Keratinocyte (primary cell): ENCODE measurements at regions not wholly inside any gene's neighbourhood (a gene's known extent, or its start where the extent isn't known, plus 50 kb on each side); places are given as distances from the start of the nearest gene placed in this dataset.

Experiments
- EZH2 ChIP-seq: IDR thresholded peaks from one replicate; pipeline ENCODE4 v1.6.1; 2012; ENCODE audit warnings: inconsistent platforms, mild to moderate bottlenecking, low read length, moderate library complexity
- TF ChIP-seq, protein P1 (sequence below), 3 experiments: IDR thresholded peaks in 1 of 3; conservative IDR thresholded peaks in 1 of 3; optimal IDR thresholded peaks in 1 of 3; 2 replicates in 2 of 3; 3 replicates in 1 of 3; pipeline versions ENCODE3 to v1.5.1; 2011; ENCODE audit warnings: low read length in 3 of 3, mild to moderate bottlenecking in 3 of 3, moderate library complexity in 2 of 3, control low read depth in 1 of 3, inconsistent platforms in 1 of 3; ENCODE audit not compliant: insufficient read depth in 2 of 3; ENCODE audit errors: extremely low read depth in 1 of 3

DNA sequence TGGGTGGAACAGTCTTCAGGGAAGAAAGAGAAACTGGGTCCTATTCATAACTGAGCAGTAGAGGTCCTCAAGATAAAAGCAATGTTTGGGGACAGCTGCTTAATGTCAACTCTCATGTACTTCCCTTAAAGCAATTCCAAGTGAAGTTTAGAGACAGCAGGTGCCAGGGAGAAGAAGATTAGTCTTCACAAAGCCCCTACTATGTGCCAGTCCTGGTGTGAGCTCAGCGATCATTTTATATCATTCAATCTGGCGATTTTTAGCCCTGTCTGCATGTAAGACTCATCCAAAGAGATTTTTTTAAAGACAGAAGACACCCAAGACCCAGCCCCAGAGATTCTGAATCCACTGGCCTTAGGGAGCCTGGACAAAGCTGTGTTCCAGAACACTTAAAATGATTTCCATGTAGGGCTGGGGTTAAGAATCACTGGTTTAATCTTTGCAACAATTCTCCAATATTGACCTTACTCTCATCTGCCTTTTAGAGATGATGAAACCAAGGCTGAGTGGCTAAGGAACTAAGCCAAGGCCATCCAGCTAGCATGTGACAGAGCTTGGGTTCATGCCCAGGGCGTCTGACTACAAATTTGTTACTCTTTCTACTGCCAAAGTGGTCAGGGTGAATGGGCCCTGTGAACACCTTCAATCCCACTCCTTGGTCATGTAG, 404.5 kb upstream of the TBX3 start:
- TF ChIP-seq, protein P1, sequence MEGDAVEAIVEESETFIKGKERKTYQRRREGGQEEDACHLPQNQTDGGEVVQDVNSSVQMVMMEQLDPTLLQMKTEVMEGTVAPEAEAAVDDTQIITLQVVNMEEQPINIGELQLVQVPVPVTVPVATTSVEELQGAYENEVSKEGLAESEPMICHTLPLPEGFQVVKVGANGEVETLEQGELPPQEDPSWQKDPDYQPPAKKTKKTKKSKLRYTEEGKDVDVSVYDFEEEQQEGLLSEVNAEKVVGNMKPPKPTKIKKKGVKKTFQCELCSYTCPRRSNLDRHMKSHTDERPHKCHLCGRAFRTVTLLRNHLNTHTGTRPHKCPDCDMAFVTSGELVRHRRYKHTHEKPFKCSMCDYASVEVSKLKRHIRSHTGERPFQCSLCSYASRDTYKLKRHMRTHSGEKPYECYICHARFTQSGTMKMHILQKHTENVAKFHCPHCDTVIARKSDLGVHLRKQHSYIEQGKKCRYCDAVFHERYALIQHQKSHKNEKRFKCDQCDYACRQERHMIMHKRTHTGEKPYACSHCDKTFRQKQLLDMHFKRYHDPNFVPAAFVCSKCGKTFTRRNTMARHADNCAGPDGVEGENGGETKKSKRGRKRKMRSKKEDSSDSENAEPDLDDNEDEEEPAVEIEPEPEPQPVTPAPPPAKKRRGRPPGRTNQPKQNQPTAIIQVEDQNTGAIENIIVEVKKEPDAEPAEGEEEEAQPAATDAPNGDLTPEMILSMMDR (optimal IDR thresholded peaks at IDR 0.05 in 1 of 3, IDR thresholded peaks at IDR 0.05 in 1 of 3, conservative IDR thresholded peaks at IDR 0.05 in 1 of 3; ENCODE audit: extremely low read depth in 1 of 3, insufficient read depth in 2 of 3, low read length in 3 of 3), result no peak
- TF ChIP-seq EZH2, result no peak
